ENCODE measurements at regions not wholly inside any gene's neighbourhood (a gene's known extent, or its start where the extent isn't known, plus 50 kb on each side); places are given as distances from the start of the nearest gene placed in this dataset.

- no peak for TF ChIP-seq CTCF (IDR thresholded peaks at IDR 0.05; ENCODE audit: low read depth, low read length)
- H3K27ac ChIP-seq (ENCODE audit: low read depth, low read length), result no peak overlapping the region
- H3K9me3 ChIP-seq (ENCODE audit: control insufficient read depth, insufficient read depth, low read length), result no peaks in the 10 kb centered on the region
- ChIA-PET POLR2A (no interaction called here), CTCF (no interaction called here)
- no peak overlapping the region for H3K4me3 ChIP-seq (ENCODE audit: low read depth, low read length)
- no peaks in the 10 kb centered on the region for H3K27me3 ChIP-seq (ENCODE audit: control insufficient read depth, insufficient read depth, low read length)
- DNase-seq (ENCODE audit: low read depth, low spot score), result no peak
These were observed 620.2 kb downstream of the PLPP3 start for GRCh38 chr1:55959136-55959548.

GRCh38 chr1:55958498-55958897 lies 620.9 kb downstream of the PLPP3 start:
- Histone ChIP-seq H3K9me3 (ENCODE audit: control insufficient read depth, insufficient read depth, low read length) (peaks cover under 1% of the 10 kb centered on the region; the same call in 1 of the 2 replicates), H3K27me3 (ENCODE audit: control insufficient read depth, insufficient read depth, low read length) (no peaks in the 10 kb centered on the region), H3K4me3 (ENCODE audit: low read depth, low read length) (no peak overlapping the region), H3K27ac (ENCODE audit: low read depth, low read length) (no peak overlapping the region)
- no peak for TF ChIP-seq CTCF (IDR thresholded peaks at IDR 0.05; ENCODE audit: low read depth, low read length)
- CTCF ChIA-PET, result no interaction called here
- no peak for DNase-seq (ENCODE audit: low read depth, low spot score)
- POLR2A ChIA-PET, result no interaction called here

GRCh38 chr1:55957276-55957675 lies 622.1 kb downstream of the PLPP3 start:
- CTCF ChIA-PET, result no interaction called here
- no peak for DNase-seq (ENCODE audit: low read depth, low spot score)
- no peak for TF ChIP-seq CTCF (IDR thresholded peaks at IDR 0.05; ENCODE audit: low read depth, low read length)
- no peak overlapping the region for H3K27ac ChIP-seq (ENCODE audit: low read depth, low read length)
- H3K9me3 ChIP-seq (ENCODE audit: control insufficient read depth, insufficient read depth, low read length), result peaks cover 3% of the 10 kb centered on the region; the same call in 1 of the 2 replicates
- H3K4me3 ChIP-seq (ENCODE audit: low read depth, low read length), result no peak overlapping the region
- POLR2A ChIA-PET, result no interaction called here
- no peaks in the 10 kb centered on the region for H3K27me3 ChIP-seq (ENCODE audit: control insufficient read depth, insufficient read depth, low read length)

GRCh38 chr1:55955016-55955621 lies 624.2 kb downstream of the PLPP3 start:
- ChIA-PET POLR2A (no interaction called here), CTCF (no interaction called here)
- TF ChIP-seq CTCF (IDR thresholded peaks at IDR 0.05; ENCODE audit: low read depth, low read length), result no peak
- Histone ChIP-seq H3K9me3 (ENCODE audit: control insufficient read depth, insufficient read depth, low read length) (peaks cover 3% of the 10 kb centered on the region; the same call in 1 of the 2 replicates), H3K27me3 (ENCODE audit: control insufficient read depth, insufficient read depth, low read length) (no peaks in the 10 kb centered on the region), H3K27ac (ENCODE audit: low read depth, low read length) (peak overlapping the region; percentile 24), H3K4me3 (ENCODE audit: low read depth, low read length) (no peak overlapping the region)
- peak; percentile 15 for DNase-seq (ENCODE audit: low read depth, low spot score)

GRCh38 chr1:55951291-55951690 lies 628.1 kb downstream of the PLPP3 start:
- no peak overlapping the region for H3K4me3 ChIP-seq (ENCODE audit: low read depth, low read length)
- DNase-seq (ENCODE audit: low read depth, low spot score), result no peak
- H3K9me3 ChIP-seq (ENCODE audit: control insufficient read depth, insufficient read depth, low read length), result peaks cover 3% of the 10 kb centered on the region; the same call in 1 of the 2 replicates
- no peaks in the 10 kb centered on the region for H3K27me3 ChIP-seq (ENCODE audit: control insufficient read depth, insufficient read depth, low read length)
- CTCF ChIA-PET, result no interaction called here
- no peak for TF ChIP-seq CTCF (IDR thresholded peaks at IDR 0.05; ENCODE audit: low read depth, low read length)
- H3K27ac ChIP-seq (ENCODE audit: low read depth, low read length), result no peak overlapping the region
- POLR2A ChIA-PET, result no interaction called here
